ENCODE measurements at regions not wholly inside any gene's neighbourhood (a gene's known extent, or its start where the extent isn't known, plus 50 kb on each side); places are given as distances from the start of the nearest gene placed in this dataset.

DNA sequence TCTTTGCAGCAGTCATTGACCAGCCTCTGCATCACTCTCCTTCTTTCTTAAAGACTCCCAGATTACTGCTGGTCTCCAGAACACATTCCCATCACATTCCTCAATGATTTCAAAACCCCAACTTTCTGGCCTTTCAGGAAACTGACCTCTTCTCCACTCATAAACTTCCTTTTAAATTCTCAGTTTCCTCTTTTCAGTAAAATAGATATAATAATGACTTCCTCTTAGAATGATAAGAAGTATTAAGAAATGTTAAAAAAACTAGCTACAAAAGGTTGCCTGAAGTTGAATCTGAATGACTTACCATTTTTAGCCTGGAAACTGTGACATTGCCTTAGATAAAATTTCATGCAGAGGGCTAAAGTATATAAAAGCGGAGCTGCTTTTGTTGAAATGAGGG, 239.3 kb downstream of the OGFRL1 start:
- DNase-seq (ENCODE audit: low read depth), result no peak

DNA sequence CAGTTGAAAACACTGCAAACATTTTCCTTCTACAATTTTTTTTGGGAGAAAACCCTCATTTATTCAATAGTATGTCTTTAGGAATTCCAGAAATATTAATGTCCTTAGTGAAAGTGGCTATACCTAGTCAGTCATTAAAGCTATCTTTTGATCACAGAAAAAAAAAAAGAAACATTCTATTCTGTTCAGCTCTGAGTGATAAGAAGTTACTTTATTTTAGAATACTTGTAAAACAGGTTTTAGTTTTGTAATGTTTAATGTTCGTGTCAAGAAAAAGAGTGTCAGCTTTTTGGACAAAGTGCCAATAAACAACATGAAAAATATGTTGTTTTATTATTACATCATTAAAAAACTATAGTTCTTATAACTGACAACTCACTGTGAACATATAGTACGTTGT, 240.4 kb downstream of the OGFRL1 start:
- no peak for DNase-seq (ENCODE audit: low read depth)

DNA sequence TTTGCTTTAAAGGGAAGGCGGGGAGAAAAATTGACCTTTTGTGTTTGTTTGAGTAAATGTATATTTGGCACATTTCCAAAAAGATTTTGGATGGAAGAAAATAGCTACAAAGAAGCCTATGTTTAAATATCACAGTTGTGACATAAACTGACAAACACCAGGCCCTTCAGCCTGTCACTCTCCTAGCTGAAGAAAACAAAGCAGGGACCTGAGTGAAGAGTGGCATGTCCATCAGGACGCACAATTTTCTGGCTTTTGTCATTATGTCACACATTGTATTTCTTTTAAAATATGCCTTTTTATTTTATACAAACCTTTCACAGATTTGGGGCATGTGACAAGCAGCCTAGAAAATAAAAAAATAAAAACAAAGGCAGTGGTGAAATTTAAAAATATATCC, 241.2 kb downstream of the OGFRL1 start:
- no peak for DNase-seq (ENCODE audit: low read depth)

DNA sequence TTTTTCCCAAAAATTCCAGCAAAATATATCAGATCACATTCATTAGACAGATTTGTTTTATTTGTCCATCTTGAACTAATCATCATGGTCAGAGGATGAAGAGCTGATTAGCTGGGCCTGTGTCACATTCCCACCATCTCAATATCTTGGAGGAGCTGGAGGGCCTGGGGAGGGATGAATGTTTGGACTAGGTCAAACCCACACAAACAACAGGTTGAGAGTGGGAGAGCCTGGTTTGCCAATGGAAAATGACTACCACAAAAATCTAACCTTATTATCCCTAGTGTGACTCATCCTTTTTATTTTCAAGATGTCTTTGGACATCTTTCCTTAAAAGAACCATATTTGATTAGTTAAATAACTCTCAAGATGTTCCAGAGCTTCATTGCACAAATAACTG, 242.4 kb downstream of the OGFRL1 start:
- no peak for DNase-seq (ENCODE audit: low read depth)

DNA sequence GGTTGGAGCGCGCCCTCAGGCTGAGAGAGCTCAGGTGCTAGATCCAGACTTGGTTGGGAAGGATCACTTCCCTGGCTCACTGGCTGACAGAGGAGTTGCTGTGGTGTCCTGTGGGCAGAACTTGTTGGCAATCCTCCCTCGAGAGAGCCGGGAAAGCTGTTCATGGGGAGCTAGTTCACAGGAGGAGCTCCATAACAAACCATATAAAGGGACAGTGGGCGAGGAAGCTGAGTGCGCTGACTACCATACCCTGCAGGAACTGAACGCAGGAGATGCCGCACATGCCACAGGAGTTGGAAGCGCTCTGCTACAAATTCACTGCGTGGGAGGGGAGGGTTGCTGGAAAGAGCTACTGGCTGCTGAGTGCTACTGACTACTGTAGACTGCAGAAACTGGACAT, 243.2 kb downstream of the OGFRL1 start:
- no peak for DNase-seq (ENCODE audit: low read depth)

DNA sequence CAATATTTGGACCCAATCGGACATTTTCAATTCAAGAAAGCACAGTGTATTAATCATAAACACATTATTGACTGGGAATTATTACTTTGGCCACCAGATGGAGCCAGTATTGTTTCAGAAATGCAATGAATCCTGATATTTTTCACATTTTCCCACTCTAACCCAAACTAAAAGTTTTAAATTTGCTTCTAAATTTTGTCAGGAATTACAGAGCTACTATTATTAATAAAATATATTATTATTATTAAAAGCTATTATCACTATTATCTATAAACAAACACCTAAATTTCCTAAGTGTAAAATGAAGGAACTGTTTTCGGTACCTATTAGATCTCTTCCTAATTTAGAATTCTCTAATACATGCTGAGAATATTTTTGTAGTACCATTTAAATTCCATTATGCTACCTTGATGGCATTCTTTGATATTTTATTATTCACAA, 245.3 kb downstream of the OGFRL1 start:
- DNase-seq (ENCODE audit: low read depth), result no peak

DNA sequence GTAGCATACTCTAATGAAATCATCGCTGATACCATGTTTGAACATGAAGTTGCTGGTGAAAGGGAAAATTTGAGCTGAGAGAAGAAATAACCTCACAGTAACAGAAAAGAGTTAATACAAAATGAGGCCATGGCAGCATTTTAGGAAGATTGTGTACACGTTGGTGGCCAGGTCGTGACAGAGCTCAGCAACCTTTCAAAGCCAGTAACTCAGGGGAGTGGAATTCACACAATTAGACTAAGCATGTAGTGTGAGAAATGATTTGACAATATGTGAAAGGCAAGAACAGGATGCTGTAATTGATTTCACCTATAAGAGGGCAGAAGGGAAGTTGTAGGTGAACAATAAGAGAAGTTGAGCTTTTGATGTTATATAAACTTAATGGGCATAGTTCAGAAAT, 246.3 kb downstream of the OGFRL1 start:
- no peak for DNase-seq (ENCODE audit: low read depth)

DNA sequence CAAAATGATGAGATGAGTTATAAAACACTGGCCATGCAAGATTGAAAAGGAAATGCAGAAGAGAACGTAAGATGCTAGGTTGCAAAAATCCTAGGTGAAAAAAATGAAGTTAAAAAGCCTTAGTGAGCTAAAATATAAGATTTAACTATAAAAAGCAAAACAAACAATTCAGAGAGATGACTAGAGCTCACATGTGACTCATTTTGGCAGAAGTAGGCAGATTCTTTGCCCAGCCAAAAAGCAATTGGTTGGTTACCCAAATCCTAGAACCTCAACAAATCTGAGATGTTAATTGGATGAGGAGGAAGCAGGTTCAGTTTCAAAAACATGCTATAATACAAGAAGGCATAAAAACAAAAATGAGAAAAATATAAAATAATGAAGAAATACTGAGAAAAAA, 249.1 kb downstream of the OGFRL1 start:
- no peak for DNase-seq (ENCODE audit: low read depth)

DNA sequence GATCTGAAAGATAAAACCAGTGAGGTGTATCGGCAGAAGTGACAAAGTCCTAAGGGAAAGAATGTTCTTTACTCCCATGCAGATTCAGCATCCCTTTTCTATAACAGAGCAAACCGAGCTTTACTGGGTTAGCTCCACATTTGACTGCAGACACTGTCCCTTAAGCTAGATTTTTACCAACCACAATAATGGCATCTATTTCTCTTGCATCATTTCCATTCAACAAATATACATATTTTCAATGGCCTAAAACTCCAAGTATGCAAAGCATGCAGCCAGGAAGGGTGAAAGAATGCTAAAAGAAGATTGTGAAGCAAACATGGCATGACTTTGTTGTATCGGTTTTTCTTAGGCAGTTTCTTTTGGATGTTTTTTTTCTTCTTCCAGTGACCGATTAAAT, 255.4 kb downstream of the OGFRL1 start:
- no peak for DNase-seq (ENCODE audit: low read depth)

DNA sequence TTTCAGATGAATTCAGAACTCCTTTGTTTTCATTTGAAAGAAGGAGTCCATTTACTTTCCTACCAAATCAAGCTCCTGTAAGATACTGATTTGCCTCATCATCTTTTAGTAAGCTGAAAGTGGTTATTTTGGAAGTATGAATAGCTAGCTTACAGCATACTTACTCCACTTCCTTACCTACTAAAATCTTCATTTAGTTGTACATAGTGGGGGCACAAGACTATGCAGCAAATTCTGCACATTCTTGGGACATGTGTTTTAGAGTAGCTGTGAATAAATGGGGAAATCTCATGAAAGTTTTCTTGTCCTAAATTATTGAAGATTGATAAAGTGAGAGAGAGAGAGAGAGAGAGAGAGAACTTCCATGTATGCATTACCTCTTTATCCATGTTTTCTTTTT, 256.3 kb downstream of the OGFRL1 start:
- DNase-seq (ENCODE audit: low read depth), result no peak

DNA sequence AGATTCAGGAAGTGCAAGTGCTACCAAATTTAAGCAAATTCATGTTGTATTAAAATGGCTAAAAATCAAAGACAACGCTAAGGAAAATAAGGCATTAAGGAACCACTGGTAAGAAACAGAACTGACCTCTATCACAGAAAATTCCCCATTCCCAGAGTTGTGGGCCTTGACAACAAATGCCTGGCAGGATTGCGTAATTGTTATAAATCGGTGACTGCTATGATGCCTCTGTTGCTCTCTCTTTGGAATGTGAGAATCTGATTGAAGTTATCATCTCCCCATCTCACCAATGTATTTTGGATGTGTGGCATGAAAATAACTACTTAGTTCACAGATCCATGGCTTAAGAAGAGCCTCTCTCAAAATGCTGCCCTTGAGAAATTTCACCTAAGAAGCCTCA, 257.3 kb downstream of the OGFRL1 start:
- DNase-seq (ENCODE audit: low read depth), result no peak

DNA sequence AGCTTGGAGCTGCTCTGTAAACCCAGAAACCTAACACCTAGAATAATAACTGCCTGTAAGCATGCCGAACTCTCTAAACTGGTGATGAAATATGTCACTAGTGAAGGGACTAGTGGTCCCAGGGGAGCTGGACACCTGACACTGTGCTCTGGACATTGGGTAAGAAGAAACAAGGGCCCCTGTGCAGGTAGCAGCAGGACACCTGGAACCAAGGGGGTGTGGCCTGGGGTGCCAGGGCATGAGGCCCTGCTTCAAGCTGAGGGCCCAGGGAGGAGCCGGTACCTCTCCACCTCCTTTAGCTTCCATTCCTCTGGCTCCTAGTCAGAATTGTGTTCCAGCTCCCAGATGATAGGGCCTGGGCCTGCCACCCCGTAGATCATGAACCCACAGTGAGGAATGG, 263.2 kb downstream of the OGFRL1 start:
- DNase-seq (ENCODE audit: low read depth), result no peak

DNA sequence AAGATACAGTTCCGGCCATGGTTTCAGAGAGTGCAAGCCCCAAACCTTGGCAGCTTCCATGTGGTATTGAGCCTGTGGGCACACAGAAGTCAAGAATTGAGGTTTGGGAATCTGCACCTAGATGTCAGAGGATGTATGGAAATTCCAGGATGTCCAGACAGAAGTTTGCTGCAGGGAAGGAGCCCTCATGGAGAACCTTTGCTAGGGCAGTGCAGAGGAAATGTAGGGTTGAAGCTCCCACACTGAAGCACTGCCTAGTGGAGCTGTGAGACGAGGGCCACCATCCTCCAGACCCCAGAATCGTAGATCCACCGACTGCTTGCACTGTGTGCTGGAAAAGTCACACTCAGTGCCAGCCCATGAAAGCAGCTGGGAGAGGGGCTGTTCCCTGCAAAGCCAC, 267.5 kb downstream of the OGFRL1 start:
- DNase-seq (ENCODE audit: low read depth), result no peak

DNA sequence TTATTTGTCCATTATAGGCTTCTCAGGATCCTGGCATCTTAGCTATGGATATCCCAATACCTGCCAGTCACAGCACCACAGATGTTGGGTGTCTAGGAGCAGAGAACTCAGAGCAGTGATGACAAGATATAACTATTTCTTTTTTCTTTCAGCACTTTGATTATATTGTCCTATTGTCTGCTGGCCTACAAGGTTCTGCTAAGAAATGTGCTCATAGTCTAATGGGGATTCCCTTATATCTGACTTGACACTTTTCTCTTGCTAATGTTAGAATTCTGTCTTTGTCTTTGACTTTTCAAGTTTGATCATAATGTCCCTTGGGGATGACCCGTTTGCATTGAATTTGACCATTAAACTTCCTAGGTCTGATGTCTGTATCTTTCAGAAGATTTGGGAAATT, 270.4 kb downstream of the OGFRL1 start:
- DNase-seq (ENCODE audit: low read depth), result no peak

DNA sequence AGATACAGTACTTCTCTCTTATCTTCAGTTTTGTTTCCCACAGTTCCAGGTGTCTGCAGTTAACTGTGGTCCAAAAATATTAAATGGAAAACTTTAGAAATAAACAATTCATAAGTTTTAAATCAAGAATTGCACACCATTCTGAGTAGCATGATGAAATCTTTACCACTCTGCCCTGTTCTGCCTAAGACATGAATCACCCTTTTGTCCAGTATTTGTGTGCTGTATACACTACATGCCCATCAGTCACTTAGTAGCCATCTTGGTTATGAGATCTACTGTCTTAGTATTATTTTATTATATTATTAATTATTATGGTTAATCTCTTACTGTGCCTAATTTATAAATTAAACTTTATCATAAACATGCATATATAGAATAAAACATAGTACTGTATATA, 279.0 kb downstream of the OGFRL1 start:
- no peak for DNase-seq (ENCODE audit: low read depth)

DNA sequence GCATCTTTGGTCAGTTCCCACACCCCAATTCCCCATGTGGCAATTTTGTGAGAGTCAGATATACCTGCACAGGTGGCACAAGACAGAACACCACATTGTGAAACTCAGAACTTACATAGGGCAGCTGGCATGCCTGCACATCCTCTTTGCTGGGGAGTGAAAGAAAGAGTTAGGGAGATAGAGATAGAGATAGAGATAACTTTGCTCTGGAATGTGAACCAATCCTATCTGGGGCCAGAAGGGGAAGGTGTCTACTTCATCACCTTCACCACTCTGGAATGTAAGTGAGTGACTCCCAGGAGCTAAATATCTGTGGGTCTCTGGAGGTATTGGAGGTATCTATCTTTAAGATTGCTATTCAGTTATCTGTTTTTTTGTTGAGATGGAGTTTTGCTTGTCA, 289.2 kb downstream of the OGFRL1 start:
- DNase-seq (ENCODE audit: low read depth), result no peak

DNA sequence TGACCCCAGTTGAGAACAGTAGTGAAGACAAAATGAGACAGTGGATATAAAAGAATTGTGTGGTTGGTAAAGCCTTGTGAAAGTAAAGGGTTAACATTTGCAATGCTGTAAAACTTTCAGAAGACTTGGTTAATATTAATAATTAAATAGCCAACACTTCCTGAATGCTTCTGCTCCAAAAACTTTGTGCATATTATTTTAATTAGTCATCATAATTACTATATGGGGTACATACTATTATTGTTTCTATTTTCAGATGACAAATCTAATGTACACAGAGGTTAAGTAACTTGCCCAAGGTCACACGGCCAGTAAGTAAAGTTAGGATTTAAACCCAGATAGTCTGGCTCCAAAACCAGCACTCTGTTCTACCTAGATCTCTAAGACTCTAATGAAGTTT, 291.3 kb downstream of the OGFRL1 start:
- no peak for DNase-seq (ENCODE audit: low read depth)

DNA sequence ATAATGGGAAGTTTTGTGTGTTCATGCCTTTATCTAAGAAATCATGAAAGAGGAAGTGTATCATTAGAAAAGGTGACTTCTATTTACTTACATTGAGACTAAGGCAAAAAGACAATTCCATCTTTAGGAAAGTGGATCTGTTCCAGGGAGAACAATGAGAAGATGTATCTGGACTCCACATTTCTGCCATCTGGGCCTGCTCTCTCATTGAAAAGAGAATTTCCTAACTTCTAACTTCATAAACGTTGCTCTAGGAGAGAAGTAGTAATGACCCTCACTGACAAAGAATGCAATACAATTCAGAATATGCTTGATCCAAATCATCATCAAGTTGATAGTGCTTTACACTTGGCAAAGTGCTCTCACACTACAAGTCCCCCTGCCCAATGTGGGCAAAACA, 294.2 kb downstream of the OGFRL1 start:
- no peak for DNase-seq (ENCODE audit: low read depth)

DNA sequence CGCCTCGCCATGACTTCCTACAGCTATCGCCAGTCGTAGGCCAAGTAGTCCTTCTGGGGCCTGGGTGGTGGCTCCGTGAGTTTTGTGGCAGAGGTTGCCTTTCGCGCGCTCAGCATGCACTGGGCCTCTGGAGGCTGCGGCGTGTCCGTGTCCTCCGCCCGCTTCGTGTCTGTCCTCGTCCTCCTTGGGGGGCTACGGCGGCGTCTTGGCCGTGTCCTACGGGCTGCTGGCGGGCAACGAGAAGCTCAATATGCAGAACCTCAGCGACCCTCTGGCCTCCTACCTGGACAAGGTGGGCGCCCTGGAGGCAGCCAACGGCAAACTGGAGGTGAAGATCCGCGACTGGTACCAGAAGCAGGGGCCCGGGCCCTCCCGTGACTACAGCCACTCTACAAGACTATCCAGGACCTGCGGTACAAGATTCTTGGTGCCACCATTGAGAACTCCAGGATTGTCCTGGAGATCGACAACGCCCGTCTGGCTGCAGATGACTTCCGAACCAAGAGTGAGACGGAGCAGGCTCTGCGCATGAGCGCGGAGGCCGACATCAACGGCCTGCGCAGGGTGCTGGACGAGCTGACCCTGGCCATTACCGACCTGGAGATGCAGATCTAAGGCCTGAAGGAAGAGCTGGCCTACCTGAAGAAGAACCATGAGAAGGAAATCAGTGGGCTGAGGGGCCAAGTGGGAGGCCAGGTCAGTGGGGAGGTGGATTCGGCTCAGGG, 296.3 kb downstream of the OGFRL1 start:
- DNase-seq (ENCODE audit: low read depth), result no peak

DNA sequence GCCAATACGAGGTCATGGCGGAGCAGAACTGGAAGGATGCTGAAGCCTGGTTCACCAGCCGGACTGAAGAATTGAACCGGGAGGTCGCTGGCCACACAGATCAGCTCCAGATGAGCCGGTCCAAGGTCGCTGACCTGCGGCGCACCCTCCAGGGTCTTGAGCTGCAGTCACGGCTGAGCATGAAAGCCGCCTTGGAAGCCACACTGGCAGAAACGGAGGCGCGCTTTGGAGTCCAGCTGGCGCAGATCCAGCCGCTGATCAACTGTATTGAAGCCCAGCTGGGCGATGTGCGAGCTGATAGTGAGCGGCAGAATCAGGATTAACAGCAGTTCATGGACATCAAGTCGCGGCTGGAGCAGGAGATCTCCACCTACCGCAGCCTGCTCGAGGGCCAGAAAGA, 296.9 kb downstream of the OGFRL1 start:
- no peak for DNase-seq (ENCODE audit: low read depth)

DNA sequence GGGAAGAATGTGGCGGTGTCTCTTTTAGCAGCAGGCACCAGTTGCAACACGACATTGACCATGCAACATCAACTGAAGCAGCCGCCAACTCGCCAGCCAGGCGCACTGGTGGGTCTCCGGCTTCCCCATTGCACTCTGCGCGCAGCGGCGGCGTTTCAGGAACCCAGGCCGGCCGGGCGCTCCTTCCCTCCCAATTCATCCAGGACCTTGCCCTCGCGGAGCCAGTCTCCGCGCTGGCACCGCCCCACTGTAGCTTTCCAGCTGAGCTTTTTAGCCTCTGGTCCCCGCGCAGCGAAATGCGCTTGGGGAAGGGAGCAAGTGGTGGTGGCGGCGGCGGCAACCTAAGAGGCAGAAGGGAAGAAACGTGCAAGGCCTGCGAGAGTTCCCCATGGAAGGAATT, 297.9 kb upstream of the RIMS1 start:
- DNase-seq (ENCODE audit: low read depth), result no peak

DNA sequence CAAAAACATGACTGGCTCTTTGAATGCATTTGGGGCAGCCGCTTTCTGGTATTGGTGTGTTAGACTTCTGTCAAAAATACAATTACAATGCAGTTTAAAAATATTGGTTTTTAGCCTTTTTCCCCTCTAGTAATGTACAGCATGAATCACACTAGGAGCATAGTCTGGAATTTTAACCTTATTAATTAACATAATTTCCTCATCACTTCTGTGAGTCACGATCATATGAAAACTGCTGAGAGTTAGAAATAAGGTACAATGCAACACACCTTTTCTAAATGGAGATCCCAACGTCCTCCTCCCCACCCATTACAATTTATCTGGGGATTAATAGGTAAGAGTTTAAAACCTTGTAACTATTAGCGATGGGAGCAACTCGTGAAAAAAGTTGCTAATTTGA, 297.1 kb upstream of the RIMS1 start:
- no peak for DNase-seq (ENCODE audit: low read depth)

DNA sequence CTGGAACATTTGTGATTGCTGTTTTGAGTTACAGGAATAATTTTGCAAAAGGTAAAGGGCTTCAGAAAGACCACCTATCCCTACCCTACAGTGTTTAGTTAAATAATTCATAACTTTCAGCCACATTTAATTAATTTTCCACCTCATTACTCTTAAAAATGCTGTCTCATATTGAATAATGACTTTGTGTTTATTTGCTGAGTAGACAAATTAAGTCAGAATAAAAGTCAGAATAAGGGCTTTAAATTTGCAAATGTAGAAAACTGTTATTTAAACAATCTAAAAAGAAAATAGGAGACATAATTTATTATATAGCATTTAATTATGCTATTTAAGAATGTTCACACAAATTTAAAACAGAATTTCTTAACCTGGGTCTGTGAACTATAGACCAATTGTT, 293.7 kb upstream of the RIMS1 start:
- no peak for DNase-seq (ENCODE audit: low read depth)

DNA sequence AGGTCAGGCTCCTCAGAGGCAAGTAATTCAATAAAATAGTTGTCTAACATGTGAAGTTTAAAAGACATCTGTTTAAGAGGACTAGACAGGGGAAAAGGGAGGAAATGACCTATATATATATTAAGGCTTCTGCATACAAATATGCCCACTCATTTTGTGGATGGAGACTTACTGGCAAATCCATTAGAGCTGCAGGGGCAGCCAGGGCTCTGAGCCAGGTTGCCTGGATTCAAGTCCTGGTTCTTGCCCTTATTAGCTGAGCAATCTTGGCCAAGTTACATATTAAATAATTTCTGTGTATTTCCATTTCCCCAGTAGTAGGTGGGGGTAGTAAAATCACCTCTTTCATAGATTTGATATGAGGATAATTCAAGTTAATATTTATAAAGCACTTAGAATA, 287.0 kb upstream of the RIMS1 start:
- no peak for DNase-seq (ENCODE audit: low read depth)

Data from forelimb muscle (tissue), 1 donor.